ENCODE measurements at regions not wholly inside any gene's neighbourhood (a gene's known extent, or its start where the extent isn't known, plus 50 kb on each side); places are given as distances from the start of the nearest gene placed in this dataset.

DNA sequence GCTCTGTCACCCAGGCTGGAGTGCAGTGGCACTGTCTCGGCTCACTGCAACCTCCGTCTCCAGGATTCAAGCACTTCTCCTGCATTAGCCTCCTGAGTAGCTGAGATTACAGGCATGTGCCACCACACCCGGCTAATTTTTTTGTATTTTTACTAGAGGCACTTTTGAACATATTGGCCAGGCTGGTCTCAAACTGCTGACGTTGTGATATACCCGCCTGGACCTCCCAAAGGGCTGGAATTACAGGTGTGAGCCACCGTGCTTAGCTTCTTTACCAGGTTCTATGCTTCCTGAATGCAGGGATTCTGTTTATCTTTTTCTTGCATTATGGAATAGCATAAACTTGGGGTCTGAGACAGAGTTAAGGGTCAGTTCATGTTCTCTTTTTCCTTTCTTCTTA lies 317.9 kb upstream of the RBFOX1 start:
- no peak for DNase-seq (ENCODE audit: low spot score)

DNA sequence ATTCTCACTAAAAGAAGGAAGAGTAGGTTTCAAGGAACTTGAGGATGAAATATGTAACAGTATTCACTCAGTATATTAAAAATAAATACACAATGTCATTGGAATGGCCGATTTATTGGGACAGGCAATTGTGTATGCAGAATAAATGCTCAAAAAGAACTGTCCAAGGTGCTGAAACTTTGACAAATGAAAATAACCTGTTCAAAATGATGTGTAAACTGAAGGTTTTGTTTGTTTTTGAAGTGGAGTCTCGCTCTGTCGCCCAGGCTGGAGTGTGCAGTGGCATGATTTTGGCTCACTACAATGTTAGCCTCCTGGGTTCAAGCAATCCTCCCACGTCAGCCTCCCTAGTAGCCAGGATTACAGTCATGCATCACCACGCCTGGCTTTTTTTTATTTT lies 318.7 kb upstream of the RBFOX1 start:
- no peak for DNase-seq (ENCODE audit: low spot score)

DNA sequence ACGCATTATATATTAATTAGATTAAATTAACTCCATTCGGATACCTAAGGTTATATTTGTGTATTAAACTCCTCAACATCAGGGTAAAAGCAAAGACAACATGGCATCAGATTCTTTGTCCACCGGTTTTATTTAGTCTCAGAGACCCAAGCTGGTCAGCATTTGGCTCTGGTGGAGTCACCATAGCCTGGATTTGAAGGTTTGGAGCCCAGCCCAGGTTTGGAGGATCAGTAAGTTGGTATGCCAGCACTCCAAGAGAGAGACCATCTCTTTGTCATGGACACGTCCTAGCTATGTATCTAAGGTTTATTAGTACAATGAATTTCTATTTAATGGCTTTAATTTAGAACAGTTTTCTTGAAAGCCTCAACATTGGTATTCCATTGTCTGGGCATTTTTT lies 328.4 kb upstream of the RBFOX1 start:
- no peak for DNase-seq (ENCODE audit: low spot score)

DNA sequence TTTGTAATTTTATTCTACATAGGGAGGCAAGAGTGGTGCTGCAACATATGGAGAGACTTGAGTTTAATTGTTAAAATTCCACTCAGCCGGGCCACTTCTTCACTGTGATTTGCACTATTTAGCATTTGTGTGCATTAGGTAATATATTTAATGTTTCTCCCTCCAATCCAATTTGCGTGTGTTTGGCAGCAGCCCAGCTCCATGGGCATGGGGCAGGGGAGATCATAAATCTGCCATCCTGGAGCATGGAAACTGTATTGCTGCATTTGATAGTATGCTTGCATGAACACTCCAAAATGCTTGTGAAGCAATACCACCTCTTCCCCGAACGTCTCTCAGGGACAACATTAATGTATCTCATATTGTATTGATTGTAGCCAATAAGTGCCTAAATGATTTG lies 339.1 kb upstream of the RBFOX1 start:
- no peak for DNase-seq (ENCODE audit: low spot score)

DNA sequence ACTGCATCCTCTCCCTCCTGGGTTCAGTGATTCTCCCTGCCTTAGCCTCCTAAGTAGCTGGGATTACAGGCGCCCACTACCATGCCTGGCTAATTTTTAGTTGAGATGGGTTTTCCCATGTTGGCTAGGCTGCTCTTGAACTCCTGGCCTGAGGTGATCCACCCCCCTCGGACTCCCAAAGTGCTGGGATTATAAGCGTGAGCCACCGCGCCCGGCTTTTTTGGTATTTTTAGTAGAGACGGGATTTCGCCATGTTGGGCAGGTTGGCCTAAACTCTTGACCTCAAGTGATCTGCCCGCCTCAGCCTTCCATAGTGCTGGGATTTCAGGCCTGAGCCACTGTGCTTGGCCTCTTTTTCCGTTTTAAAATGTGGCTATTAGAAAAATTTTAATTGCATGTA lies 343.8 kb upstream of the RBFOX1 start:
- DNase-seq (ENCODE audit: low spot score) = no peak

DNA sequence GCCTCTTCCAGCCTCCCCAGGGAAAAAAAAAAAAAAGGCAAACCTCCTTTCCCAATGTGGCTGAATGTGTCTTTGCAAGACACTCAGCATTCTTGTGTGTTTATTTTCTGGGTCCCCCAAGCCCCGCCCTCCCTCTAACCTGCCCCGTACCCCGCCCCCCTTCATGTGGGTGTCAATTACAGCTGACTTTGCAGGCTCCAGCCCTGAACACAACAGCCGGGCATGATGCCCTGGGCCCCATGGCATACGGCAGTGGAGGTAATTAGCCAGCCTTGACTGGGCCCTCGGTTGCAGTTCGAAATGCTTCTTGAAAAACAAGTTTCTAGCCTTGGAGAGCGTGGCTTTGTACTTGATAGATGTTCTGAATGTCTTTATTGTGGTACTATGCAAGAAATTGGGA lies 354.7 kb upstream of the RBFOX1 start:
- no peak for DNase-seq (ENCODE audit: low spot score)

DNA sequence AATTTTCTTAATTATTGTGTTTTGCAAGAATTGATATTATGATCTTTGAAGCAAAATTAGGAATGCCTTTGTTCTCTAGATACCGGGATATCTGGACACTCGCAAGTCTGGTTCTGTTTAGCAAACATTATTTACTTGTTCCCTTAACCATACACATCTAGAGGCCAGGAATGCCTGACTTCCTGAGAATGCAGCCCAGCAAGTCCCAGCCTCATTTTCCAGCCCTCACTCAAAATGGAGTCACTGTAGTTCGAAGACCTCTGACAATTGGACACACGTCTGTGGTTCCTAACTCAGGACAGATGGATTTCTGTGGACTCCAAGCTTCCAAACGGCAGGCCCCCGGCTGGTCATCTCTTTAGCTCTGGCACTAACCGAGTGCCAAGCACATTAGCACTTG lies 355.4 kb upstream of the RBFOX1 start:
- no peak for DNase-seq (ENCODE audit: low spot score)

DNA sequence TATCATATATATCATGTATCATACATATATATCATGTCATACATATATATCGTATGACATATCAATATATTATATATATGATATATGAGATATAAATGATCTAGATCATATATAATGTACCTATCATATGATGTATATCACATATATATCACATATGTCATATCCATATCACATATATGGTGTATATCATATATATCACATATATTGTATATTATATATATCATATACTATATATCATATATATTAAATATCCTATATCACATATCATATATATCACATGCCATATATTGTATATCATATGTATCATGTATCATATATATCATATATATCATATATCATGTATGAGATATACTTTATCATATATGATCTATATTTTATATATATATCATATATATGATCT lies 355.9 kb upstream of the RBFOX1 start:
- DNase-seq (ENCODE audit: low spot score) = no peak

DNA sequence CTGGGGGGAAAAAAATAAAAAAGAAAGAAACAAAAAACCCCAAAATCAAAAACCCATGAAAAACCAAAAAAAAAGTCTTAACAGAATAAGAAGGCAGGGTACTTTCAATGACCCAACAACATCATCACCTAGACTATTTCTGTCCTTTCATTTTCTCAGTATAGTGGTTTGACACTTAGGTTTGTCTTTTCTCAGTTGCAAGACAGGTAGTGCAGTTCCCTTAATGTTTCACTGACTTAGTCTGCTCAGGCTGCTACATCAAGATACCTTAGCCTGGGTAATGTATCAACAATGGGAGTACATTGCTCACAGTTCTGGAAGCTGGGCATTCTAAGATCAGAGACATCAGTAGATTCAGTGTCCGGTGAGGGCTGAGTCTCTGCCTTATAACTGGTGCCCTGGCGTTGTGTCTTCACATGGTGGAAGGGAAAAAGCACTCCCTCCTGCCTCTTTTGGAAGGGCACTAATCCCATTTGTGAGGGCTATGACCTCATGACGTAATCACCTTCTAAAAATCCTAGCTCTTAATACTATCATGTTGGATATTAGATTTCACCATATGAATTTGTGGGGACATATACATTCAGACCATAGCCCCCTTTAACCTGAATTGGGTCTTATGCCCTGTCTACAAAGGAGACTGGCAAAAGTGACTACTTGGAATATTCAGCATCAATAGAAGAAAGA lies 362.3 kb upstream of the RBFOX1 start:
- no peak for DNase-seq (ENCODE audit: low spot score)

DNA sequence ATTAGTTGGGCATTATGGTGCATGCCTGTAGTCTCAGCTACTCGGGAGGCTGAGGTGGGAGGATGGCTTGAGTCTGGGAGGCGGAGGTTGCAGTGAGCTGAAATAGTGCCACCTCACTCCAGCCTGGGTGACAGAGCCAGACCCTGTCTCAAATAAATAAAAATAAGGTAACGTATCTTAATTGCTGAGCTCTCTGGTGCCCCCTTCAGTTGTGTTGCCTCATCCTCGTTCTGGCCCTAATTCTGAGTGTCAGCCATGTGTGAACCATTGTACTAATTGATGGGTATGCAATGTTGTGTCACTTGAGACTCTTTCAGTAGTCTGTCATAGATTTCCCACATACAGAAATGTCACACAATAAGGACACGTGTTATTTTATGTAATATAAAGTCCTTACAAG lies 363.1 kb upstream of the RBFOX1 start:
- no peak for DNase-seq (ENCODE audit: low spot score)

DNA sequence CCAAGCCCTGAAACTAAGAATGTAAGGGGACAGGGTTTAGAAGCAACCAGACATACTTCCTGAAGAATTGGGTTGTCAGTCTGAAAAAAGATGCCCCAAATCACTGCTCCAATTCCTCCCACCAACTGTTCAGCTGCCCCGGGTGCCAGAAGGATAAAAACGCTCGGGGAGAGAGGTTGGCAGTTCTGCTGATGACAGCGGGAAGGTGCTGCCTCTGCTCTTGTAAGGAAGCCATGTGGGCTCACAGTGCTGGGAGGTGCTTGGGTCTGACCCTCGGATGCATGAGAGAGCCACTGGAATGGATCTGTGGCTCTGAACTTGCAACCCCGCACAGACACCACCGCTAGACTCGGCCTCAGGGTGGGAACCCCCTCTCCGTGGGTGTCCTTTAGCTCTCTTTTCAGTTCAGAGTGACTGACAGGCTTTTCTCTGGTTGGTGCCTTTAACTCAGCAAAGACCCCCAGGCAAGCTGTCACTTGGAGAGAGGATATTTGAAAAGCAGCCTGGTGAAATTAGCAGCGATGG lies 364.8 kb upstream of the RBFOX1 start:
- DNase-seq (ENCODE audit: low spot score) = no peak

DNA sequence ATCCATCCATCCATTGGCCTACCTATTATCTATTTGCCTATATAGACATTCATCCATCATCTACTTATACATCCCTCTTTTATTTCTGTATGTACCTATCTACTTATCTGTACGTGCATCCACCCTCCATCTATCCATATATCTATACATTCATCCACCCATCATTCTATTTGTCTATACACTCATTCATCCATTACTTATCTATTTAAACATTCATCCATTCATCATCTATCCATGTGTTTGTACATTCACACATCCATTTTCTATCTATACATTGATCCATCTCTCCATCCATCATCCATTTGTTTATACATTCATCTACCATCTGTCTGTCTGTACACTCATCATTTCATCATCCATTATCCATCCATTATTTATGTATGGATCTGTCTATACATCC lies 365.7 kb upstream of the RBFOX1 start:
- no peak for DNase-seq (ENCODE audit: low spot score)

DNA sequence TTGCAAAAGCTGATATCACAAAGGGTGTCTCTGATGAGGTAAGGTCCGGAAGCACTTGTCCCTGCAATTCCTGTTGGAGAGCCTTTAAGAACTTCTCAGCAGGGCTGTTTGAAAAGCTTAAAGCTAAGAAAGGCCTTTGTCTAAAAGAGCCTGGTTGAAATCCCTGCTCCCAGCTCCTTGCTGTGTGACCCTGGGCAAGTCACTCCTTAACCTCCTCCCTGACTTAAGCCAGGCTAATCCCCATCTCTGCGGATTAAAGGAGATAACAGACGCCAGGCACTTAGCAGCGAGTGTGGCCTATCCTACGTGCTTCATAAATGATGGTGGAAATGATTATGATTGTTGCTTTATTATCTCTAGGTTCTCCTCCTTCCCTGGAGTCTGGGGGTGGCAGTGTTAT lies 368.0 kb upstream of the RBFOX1 start:
- no peak for DNase-seq (ENCODE audit: low spot score)

DNA sequence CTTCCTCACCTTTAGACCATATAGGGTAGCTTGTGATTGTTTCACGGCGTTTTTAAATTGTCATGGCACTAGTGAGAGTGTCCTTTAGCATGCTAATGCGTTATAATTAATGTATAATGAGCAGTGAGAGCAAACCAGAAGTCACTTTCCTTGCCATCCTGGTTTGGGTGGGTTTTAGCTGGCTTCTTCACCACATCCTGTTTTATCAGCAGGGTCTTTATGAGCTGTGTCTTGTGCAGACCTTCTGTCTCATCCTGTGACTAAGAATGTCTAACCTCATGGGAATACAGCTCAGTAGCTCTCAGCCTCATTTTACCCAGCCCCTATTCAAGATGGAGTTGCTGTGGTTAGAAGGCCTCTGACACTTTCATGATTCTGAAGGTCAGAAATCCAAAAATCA lies 370.9 kb upstream of the RBFOX1 start:
- DNase-seq (ENCODE audit: low spot score) = no peak

DNA sequence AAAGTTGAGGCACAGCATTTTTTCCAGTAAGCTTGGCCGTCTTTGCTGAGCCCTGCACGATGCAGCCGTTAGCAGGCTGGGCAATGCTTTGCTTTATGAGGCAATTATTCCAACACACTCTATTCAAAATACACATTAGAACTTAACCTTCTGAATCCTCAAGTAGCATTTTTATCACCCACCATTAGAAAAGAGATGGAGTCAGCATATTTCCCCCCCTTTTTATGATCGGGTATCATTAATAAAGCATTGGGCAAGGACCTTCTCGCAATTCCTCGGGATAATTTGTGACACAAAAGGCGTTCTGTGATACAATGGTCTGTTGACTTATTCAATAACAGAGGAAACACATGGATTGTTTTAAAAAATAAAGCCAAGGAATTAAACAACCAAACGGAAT lies 374.5 kb upstream of the RBFOX1 start:
- DNase-seq (ENCODE audit: low spot score) = no peak

DNA sequence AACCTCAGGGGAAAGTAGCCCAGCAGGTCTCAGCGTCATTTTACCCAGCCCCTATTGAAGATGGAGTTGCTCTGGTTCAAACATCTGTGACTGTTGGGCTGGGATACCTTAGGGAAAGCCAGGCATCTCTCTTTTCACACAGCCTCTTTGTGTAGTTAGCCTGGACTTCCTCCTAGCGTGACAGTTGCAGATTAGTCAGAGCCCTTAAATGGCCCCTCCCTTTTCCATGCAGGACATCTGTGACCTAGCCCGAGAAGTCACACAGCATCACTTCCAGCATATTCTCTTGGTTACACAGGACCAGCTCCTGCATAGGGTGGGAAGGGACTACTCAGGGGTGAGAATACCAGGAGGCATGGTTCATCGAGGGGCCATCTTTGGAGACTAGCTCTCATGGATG lies 375.0 kb upstream of the RBFOX1 start:
- DNase-seq (ENCODE audit: low spot score) = no peak

DNA sequence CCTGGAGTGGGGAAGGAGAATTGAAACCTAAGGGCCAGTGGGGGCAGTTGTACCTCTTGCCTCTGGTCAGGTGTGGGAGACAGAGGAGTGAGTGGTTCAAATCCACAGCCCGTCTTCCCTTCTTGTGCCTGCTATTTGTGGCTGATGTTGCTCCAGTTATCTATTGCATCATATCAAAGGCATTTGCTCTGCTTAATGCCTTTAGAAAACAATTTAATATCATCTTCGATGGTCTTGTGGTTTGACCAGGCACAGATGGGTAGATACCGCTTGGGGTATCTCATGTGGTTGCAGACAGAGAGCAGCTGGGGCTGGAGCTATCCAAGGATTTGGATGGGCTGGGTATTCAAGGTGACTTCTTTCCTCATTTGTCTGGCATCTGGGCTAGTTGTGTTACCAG lies 376.1 kb upstream of the RBFOX1 start:
- no peak for DNase-seq (ENCODE audit: low spot score)

DNA sequence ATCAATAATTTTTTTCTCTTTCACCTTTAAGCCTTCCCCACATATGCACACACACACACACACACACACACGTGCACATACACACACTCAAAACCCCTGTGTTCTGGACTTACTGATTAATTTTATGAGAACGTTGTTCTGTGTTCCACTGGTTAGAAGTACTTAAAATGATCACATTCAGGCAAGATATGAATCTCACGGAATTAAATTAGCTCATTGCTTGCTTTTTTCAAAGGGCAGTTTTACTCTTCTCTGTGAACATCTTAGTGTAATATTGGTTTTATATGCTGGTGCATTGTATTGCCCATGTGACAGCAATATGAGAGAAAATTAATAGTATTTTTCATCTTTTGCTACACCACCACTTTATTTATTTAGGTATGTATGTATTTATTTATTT lies 377.3 kb upstream of the RBFOX1 start:
- DNase-seq (ENCODE audit: low spot score) = no peak

DNA sequence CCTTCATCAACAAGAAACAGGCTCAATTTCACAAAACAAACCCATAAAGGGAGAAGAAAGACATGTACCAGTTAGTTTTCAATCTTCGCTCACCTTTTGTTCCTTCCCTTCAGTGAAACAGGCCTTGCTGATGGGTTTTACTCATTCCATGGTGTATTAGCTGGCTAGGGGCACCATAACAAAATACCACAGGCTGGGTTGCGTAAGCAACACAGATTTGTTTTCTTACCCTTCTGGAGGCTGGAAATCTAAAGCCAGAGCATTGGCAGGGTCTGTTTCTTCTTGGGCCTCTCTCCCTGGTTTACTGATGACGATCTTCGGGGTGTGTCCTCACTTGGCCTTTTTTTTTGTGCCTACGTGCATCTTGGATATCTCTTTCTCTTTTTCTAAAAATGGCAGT lies 383.4 kb upstream of the RBFOX1 start:
- DNase-seq (ENCODE audit: low spot score) = no peak

DNA sequence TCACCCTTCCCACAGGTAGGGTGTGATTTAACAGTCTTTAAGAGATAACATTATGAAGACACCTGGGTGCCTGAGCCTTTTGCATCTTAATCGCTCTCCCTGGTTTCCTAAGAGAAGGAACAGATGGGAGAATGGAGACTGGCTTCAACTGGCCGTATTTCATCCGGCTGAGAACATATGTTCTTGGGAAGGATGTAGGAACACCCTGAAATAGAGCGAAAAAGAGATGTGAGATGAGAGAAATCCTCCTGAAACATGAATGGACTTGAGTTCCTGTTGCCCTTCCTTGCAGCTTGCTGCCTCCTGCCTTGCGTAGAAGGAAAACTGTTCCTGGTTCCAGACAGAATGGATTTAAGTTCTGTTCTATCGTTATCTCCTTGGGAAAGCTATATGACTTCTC lies 385.4 kb upstream of the RBFOX1 start:
- no peak for DNase-seq (ENCODE audit: low spot score)

DNA sequence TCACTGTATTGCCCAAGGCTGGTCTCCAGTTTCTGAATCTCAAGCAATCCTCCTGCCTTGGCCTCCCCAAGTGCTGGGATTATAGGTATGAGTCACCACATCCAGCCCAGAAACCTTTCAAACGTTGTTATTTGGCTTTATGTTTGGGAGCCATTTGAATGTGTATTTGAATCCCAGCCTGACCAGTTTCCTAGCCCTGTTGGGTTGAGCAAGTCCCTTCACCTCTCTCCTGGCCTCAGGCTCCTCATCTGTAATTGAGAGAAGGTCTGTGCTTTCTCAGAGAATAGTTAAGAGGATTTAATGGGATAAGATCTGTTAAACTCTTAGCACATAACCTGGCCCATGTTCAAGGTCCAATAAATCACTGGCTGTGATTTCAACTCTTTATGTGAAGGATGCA lies 385.8 kb upstream of the RBFOX1 start:
- no peak for DNase-seq (ENCODE audit: low spot score)

DNA sequence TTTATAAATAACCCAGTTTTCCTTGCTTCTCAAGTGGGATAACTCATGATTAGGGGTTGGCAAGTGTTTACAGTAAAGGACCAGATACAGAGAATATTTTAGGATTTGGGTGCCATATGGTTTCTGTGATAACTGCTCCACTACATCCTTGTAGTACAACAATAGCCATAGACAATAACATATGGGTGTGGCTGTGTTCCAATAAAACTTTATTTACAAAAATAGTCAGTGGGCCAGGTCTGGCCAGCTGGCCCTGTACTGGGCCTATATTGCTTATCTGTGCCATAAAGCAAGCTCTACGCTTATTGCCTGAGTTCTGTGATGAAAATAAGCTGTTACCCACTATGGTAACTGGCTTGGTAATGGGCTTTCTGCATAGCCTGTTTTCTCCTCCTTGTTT lies 386.5 kb upstream of the RBFOX1 start:
- DNase-seq (ENCODE audit: low spot score) = no peak

DNA sequence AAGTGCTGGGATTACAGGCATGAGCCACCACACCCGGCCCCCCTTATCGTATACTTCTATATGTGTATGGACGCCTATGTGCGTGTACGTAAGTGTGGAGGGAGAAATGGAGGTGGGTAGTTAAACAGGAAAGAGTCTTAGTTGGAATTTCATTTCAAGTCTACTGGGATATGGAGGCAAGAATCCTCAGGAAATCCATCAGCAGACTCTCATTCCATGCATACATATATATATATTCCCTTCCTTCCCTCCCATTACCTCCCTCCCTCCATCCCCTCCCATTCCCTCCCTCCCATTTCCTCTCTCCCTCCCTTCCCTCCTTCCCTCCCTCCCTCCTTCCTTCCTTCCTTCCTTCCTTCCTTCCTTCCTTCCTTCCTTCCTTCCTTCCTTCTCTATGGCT lies 391.7 kb upstream of the RBFOX1 start:
- no peak for DNase-seq (ENCODE audit: low spot score)

DNA sequence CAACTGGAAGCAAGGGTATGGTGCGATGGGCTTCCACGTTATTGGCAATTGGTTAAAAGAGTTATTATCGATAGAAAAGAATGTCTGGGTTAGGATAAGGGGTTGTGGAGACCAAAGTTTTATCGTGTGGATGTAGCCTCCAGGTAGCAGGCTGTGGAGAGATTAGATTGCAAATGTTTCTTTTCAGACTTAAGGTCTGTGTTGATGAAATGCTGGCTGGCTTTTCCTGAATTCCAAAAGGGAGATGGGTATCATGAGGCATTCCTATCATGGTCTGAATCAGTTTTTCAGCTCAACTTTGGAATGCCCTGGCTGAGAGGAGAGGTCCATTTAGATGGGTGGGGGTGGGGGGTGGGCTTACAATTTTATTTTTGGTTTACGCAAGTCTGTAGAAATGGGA lies 395.0 kb upstream of the RBFOX1 start:
- no peak for DNase-seq (ENCODE audit: low spot score)

All from left forelimb (tissue), 1 donor.